ENCODE measurements at regions not wholly inside any gene's neighbourhood (a gene's known extent, or its start where the extent isn't known, plus 50 kb on each side); places are given as distances from the start of the nearest gene placed in this dataset.

DNA sequence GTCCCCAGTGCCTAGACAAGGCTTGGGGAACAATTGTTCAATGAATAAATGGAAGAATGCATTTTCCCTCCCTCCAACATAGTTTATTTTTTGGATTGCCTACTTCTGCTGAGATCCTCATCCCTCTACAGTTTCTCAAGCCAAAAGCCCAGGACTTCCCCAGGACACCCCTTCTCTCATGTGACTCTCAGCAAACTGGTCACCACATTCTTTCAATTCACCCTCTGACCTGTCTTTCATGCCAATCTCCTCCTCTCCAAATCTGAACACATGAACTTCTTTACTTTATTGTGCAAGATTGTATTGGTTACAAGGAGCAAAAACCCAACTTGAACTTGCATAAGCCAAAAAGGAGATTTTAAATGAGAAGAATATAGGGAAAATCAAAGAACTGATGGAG is 103.2 kb upstream of the JUN start:
- Histone ChIP-seq H3K4me1 (ENCODE audit: control insufficient read depth in 2 of 2, insufficient read depth in 1 of 2, low read depth in 1 of 2, low read length in 2 of 2) (peaks cover 2 to 6% of the 10 kb centered on the region in 2 donors), H3K23ac (ENCODE audit: low read depth, low read length, poor library complexity) (no peak overlapping the region), H4K8ac (ENCODE audit: low read depth, low read length) (no peak overlapping the region), H3K4me3 (ENCODE audit: low read length in 2 of 2) (no peak overlapping the region), H3K18ac (ENCODE audit: low read length) (no peak overlapping the region), H2BK120ac (ENCODE audit: low read depth, low read length) (no peak overlapping the region), H3K4ac (ENCODE audit: low read length) (no peak overlapping the region), H3K27ac (replicated peaks; ENCODE audit: low read length) (no peak overlapping the region), H3K27me3 (ENCODE audit: control insufficient read depth in 3 of 3, insufficient read depth in 3 of 3, low read depth in 1 of 3, low read length in 3 of 3) (no peaks in the 10 kb centered on the region), H3K9me3 (replicated peaks in 1 of 2; ENCODE audit: control insufficient read depth in 2 of 2, insufficient read depth in 1 of 2, low read depth in 1 of 2, low read length in 2 of 2) (no peaks in the 10 kb centered on the region), H2AK5ac (ENCODE audit: low read depth, low read length) (no peak overlapping the region), H3K36me3 (replicated peaks in 1 of 2; ENCODE audit: control insufficient read depth in 2 of 2, insufficient read depth in 2 of 2, low read length in 2 of 2) (no peaks in the 10 kb centered on the region), H2BK12ac (ENCODE audit: low read length) (no peak overlapping the region), H2AFZ (ENCODE audit: low read length) (no peak overlapping the region), H4K91ac (ENCODE audit: low read depth, low read length, poor library complexity) (no peak overlapping the region), H2BK15ac (ENCODE audit: low read length) (no peak overlapping the region), H3K14ac (ENCODE audit: low read length) (no peak overlapping the region), H3K9ac (ENCODE audit: low read depth, low read length, poor library complexity) (no peak overlapping the region), H3K4me2 (ENCODE audit: insufficient read depth, low read length, poor library complexity, severe bottlenecking) (no peak overlapping the region), H2BK5ac (ENCODE audit: low read length) (no peak overlapping the region), H3K79me1 (ENCODE audit: low read depth, low read length) (no peaks in the 10 kb centered on the region)
- no peak for DNase-seq (ENCODE audit: low spot score)

DNA sequence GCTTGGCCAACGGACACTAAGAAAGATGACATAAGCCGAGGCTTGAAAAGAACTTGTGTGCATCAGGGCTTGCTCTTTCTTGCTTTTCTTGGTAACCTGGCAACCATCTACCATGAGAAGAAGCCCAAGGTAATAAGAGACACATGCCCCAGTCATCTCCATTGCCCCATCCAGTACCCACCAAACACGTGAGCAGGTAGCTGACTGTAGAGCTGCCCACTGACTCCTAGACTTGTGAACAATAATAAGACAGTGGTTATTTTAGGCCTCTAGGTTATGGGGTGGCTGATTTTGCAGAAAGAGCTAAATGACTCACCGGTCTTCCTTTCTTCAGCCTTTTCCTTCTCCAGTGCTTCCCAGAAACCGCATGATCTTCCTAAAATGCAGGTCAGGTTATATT is 105.0 kb upstream of the JUN start:
- Histone ChIP-seq H4K91ac (ENCODE audit: low read depth, low read length, poor library complexity) (no peak overlapping the region), H3K27me3 (ENCODE audit: control insufficient read depth in 3 of 3, insufficient read depth in 3 of 3, low read depth in 1 of 3, low read length in 3 of 3) (peaks cover 0 to 8% (median 0%) of the 10 kb centered on the region in 3 experiments), H3K18ac (ENCODE audit: low read length) (no peak overlapping the region), H4K8ac (ENCODE audit: low read depth, low read length) (no peak overlapping the region), H3K9ac (ENCODE audit: low read depth, low read length, poor library complexity) (no peak overlapping the region), H3K4ac (ENCODE audit: low read length) (no peak overlapping the region), H3K4me2 (ENCODE audit: insufficient read depth, low read length, poor library complexity, severe bottlenecking) (no peak overlapping the region), H2BK120ac (ENCODE audit: low read depth, low read length) (no peak overlapping the region), H3K27ac (replicated peaks; ENCODE audit: low read length) (no peak overlapping the region), H3K9me3 (replicated peaks in 1 of 2; ENCODE audit: control insufficient read depth in 2 of 2, insufficient read depth in 1 of 2, low read depth in 1 of 2, low read length in 2 of 2) (no peaks in the 10 kb centered on the region), H3K14ac (ENCODE audit: low read length) (no peak overlapping the region), H3K23ac (ENCODE audit: low read depth, low read length, poor library complexity) (no peak overlapping the region), H3K36me3 (replicated peaks in 1 of 2; ENCODE audit: control insufficient read depth in 2 of 2, insufficient read depth in 2 of 2, low read length in 2 of 2) (no peaks in the 10 kb centered on the region), H3K79me1 (ENCODE audit: low read depth, low read length) (no peaks in the 10 kb centered on the region), H2BK12ac (ENCODE audit: low read length) (no peak overlapping the region), H2BK15ac (ENCODE audit: low read length) (no peak overlapping the region), H3K4me1 (ENCODE audit: control insufficient read depth in 2 of 2, insufficient read depth in 1 of 2, low read depth in 1 of 2, low read length in 2 of 2) (no peaks in the 10 kb centered on the region), H2AFZ (ENCODE audit: low read length) (no peak overlapping the region), H2AK5ac (ENCODE audit: low read depth, low read length) (no peak overlapping the region), H2BK5ac (ENCODE audit: low read length) (no peak overlapping the region), H3K4me3 (ENCODE audit: low read length in 2 of 2) (no peak overlapping the region)
- no CpG with 5 or more reads among the region's 5 CpGs for WGBS, 2 donors (ENCODE audit: extremely low coverage in 2 of 2, insufficient read length in 2 of 2, insufficient replicate concordance in 1 of 2)
- DNase-seq (ENCODE audit: low spot score): no peak

DNA sequence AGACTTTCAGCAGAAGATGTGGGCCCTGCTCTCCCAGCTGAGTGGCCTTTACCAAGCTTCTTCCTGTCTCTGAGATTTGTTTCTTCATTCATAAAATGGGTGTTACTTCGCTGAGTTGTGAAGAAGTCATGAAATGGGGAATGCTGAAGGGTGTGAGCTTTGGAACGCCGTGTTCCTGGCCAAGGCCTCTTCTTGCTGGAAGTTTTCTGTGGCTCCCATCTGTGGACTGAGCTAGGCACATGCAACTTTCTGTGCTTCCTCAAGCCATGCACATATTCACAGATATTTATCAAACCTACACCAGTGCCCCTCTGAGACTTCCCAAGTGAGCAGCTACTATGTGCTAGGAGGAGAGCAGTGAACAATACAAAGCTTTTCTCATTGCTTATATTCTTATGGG is 106.3 kb upstream of the JUN start:
- no peak overlapping the region for H4K91ac ChIP-seq (ENCODE audit: low read depth, low read length, poor library complexity)
- H3K4me2 ChIP-seq (ENCODE audit: insufficient read depth, low read length, poor library complexity, severe bottlenecking): no peak overlapping the region

DNA sequence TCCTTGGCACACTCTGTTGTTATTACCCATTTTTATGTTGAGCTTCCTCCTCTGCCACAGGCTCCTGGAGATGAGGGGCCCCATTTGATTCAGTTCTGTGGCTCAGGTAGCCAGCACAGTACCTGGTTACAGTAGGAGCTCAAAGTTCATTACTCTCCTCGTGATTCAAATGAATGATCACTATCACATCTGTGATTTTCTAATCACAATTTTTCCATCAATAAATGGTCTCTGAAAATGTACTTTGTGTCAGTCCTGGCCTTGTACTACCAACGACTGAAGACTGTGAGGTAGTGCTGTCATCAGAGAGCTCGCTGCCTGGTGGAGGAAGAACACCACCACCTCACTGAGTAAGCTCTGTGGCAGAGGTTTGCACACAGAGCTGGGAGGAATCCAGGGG is 106.8 kb upstream of the JUN start:
- WGBS, 2 donors (ENCODE audit: extremely low coverage in 2 of 2, insufficient read length in 2 of 2, insufficient replicate concordance in 1 of 2): no CpG with 5 or more reads among the region's 3 CpGs
- Histone ChIP-seq H3K4me3 (ENCODE audit: low read length in 2 of 2) (no peak overlapping the region), H2BK120ac (ENCODE audit: low read depth, low read length) (no peak overlapping the region), H3K4me1 (ENCODE audit: control insufficient read depth in 2 of 2, insufficient read depth in 1 of 2, low read depth in 1 of 2, low read length in 2 of 2) (no peaks in the 10 kb centered on the region), H2AFZ (ENCODE audit: low read length) (no peak overlapping the region), H3K18ac (ENCODE audit: low read length) (no peak overlapping the region), H3K9me3 (replicated peaks in 1 of 2; ENCODE audit: control insufficient read depth in 2 of 2, insufficient read depth in 1 of 2, low read depth in 1 of 2, low read length in 2 of 2) (no peaks in the 10 kb centered on the region), H2BK15ac (ENCODE audit: low read length) (no peak overlapping the region), H3K9ac (ENCODE audit: low read depth, low read length, poor library complexity) (no peak overlapping the region), H2BK5ac (ENCODE audit: low read length) (no peak overlapping the region), H3K23ac (ENCODE audit: low read depth, low read length, poor library complexity) (no peak overlapping the region), H3K36me3 (replicated peaks in 1 of 2; ENCODE audit: control insufficient read depth in 2 of 2, insufficient read depth in 2 of 2, low read length in 2 of 2) (no peaks in the 10 kb centered on the region), H4K8ac (ENCODE audit: low read depth, low read length) (no peak overlapping the region), H3K27me3 (ENCODE audit: control insufficient read depth in 3 of 3, insufficient read depth in 3 of 3, low read depth in 1 of 3, low read length in 3 of 3) (peaks cover 0 to 8% (median 0%) of the 10 kb centered on the region in 3 experiments), H4K91ac (ENCODE audit: low read depth, low read length, poor library complexity) (no peak overlapping the region), H3K4ac (ENCODE audit: low read length) (no peak overlapping the region), H2AK5ac (ENCODE audit: low read depth, low read length) (no peak overlapping the region), H2BK12ac (ENCODE audit: low read length) (no peak overlapping the region), H3K27ac (replicated peaks; ENCODE audit: low read length) (no peak overlapping the region), H3K79me1 (ENCODE audit: low read depth, low read length) (no peaks in the 10 kb centered on the region), H3K14ac (ENCODE audit: low read length) (no peak overlapping the region), H3K4me2 (ENCODE audit: insufficient read depth, low read length, poor library complexity, severe bottlenecking) (no peak overlapping the region)
- no peak for DNase-seq (ENCODE audit: low spot score)

More for the DNA sequence above, 106.3 kb upstream of the JUN start:
- no peaks in the 10 kb centered on the region for H3K4me1 ChIP-seq (ENCODE audit: control insufficient read depth in 2 of 2, insufficient read depth in 1 of 2, low read depth in 1 of 2, low read length in 2 of 2)
- no peak overlapping the region for H3K9ac ChIP-seq (ENCODE audit: low read depth, low read length, poor library complexity)
- H3K18ac ChIP-seq (ENCODE audit: low read length): no peak overlapping the region
- H2BK12ac ChIP-seq (ENCODE audit: low read length): no peak overlapping the region
- no peaks in the 10 kb centered on the region for H3K9me3 ChIP-seq (replicated peaks in 1 of 2; ENCODE audit: control insufficient read depth in 2 of 2, insufficient read depth in 1 of 2, low read depth in 1 of 2, low read length in 2 of 2)
- H2BK5ac ChIP-seq (ENCODE audit: low read length): no peak overlapping the region
- no peak overlapping the region for H2AFZ ChIP-seq (ENCODE audit: low read length)
- no peak overlapping the region for H3K4ac ChIP-seq (ENCODE audit: low read length)
- no peak overlapping the region for H2BK15ac ChIP-seq (ENCODE audit: low read length)
- no peak overlapping the region for H2BK120ac ChIP-seq (ENCODE audit: low read depth, low read length)
- H3K27ac ChIP-seq (replicated peaks; ENCODE audit: low read length): no peak overlapping the region
- no peak overlapping the region for H4K8ac ChIP-seq (ENCODE audit: low read depth, low read length)
- no CpG with 5 or more reads among the region's 3 CpGs for WGBS, 2 donors (ENCODE audit: extremely low coverage in 2 of 2, insufficient read length in 2 of 2, insufficient replicate concordance in 1 of 2)
- H3K4me3 ChIP-seq (ENCODE audit: low read length in 2 of 2): no peak overlapping the region
- H3K14ac ChIP-seq (ENCODE audit: low read length): no peak overlapping the region
- no peak overlapping the region for H2AK5ac ChIP-seq (ENCODE audit: low read depth, low read length)
- no peak overlapping the region for H3K23ac ChIP-seq (ENCODE audit: low read depth, low read length, poor library complexity)
- no peaks in the 10 kb centered on the region for H3K79me1 ChIP-seq (ENCODE audit: low read depth, low read length)
- no peaks in the 10 kb centered on the region for H3K36me3 ChIP-seq (replicated peaks in 1 of 2; ENCODE audit: control insufficient read depth in 2 of 2, insufficient read depth in 2 of 2, low read length in 2 of 2)
- no peak for DNase-seq (ENCODE audit: low spot score)
- H3K27me3 ChIP-seq (ENCODE audit: control insufficient read depth in 3 of 3, insufficient read depth in 3 of 3, low read depth in 1 of 3, low read length in 3 of 3): peaks cover 0 to 8% (median 0%) of the 10 kb centered on the region in 3 experiments
